ENCODE measurements at regions not wholly inside any gene's neighbourhood (a gene's known extent, or its start where the extent isn't known, plus 50 kb on each side); places are given as distances from the start of the nearest gene placed in this dataset.
"Not testable (repeated sequence)": the region's sequence is repeated elsewhere in the genome, so short reads cannot be mapped to it uniquely, and the experiment has no call there.

DNA sequence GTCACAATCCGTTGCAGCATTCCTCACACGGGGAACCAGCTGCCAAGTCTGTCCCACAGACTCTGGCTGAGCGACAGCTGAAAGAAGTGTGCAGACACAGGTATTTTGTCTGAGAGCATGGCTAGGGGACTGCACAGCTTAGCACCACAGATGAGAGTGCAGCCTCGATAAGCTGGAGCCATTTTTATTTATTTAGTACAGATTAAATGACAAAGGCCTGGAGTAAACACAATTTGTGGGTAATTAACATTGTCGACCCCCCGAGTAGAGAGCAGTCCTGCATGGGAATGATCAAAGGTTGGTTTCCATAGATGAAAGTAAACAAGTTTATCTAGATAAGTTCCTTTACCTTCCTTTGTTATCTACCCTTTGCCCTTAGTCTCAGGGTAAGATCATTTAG lies 836.2 kb downstream of the DACH1 start:
- no peak overlapping the region for H3K4me3 Mint-ChIP-seq
- CTCF ChIA-PET = no interaction called here
- no peak for DNase-seq
- H3K9me3 Mint-ChIP-seq = no peaks in the 10 kb centered on the region
- POLR2A ChIA-PET = no interaction called here
- no peaks in the 10 kb centered on the region for H3K4me1 Mint-ChIP-seq
- H3K27me3 Mint-ChIP-seq = no peaks in the 10 kb centered on the region
- H3K27ac Mint-ChIP-seq = no peak overlapping the region
- H3K36me3 Mint-ChIP-seq (ENCODE audit: low read depth) = no peaks in the 10 kb centered on the region

DNA sequence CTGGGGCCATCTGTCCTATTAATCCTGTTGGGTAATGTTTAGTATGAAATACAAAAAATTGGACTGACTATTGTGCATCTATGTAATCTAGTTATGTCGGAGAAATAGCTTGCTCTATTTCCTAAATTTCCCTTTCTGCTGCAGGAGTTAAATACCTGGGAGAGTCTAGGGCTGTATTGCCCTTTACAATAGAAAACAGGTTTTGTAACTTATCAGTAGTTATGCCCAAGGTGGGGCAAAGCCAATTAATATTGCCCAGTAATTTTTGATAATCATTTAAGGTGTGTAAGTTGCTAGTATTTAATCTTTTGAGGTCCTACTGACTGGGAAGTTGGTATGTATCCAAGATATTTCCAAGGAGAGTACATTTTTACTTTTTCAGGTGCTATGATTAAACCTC lies 838.1 kb downstream of the DACH1 start:
- no peak overlapping the region for H3K27ac Mint-ChIP-seq
- H3K27me3 Mint-ChIP-seq = no peaks in the 10 kb centered on the region
- no peak overlapping the region for H3K4me3 Mint-ChIP-seq
- no peaks in the 10 kb centered on the region for H3K4me1 Mint-ChIP-seq
- no peaks in the 10 kb centered on the region for H3K36me3 Mint-ChIP-seq (ENCODE audit: low read depth)
- DNase-seq = no peak
- H3K9me3 Mint-ChIP-seq = no peaks in the 10 kb centered on the region
- CTCF ChIA-PET = no interaction called here
- POLR2A ChIA-PET = no interaction called here

DNA sequence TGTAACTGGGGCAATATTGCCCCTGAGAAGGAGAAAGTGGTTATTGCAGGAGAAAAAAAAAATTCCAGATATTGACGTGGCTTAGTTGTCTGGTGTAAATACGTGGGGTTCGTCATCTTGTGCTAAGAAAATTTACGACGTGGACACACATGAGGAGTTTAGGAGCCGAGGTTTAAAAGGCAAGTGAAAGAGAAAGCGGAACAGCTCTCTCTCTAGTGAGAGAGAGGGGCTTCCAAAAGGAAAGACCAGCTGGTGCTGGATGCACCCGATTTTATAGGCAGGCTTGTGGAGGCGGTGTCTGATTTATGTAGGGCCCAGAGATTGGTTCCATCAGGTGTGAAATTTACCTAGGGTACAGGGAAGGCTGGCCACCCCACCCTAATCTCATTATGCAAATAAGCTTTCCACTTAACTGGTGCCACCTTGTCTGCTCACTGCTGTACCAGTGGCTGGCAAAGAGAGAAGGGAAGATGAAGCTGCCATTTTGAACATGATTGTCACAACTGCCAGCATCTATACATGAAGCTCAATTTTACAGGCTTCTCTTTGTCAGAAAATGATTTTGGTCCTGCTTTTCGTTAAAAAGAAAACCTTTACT lies 845.1 kb downstream of the DACH1 start:
- no peaks in the 10 kb centered on the region for H3K4me1 Mint-ChIP-seq
- CTCF ChIA-PET = no interaction called here

GRCh38 chr13:71018995-71019394 lies 848.0 kb downstream of the DACH1 start:
- no peaks in the 10 kb centered on the region for H3K4me1 Mint-ChIP-seq
- ChIA-PET CTCF (no interaction called here), POLR2A (no interaction called here)
- no peaks in the 10 kb centered on the region for H3K36me3 Mint-ChIP-seq (ENCODE audit: low read depth)
- H3K27me3 Mint-ChIP-seq = no peaks in the 10 kb centered on the region
- DNase-seq = no peak
- no peak overlapping the region for H3K4me3 Mint-ChIP-seq
- H3K9me3 Mint-ChIP-seq = peaks cover 2% of the 10 kb centered on the region
- H3K27ac Mint-ChIP-seq = no peak overlapping the region

More for the DNA sequence above, 845.1 kb downstream of the DACH1 start:
- no peaks in the 10 kb centered on the region for H3K36me3 Mint-ChIP-seq (ENCODE audit: low read depth)
- DNase-seq = no peak
- no peaks in the 10 kb centered on the region for H3K27me3 Mint-ChIP-seq
- peaks cover 2% of the 10 kb centered on the region for H3K9me3 Mint-ChIP-seq
- no peak overlapping the region for H3K27ac Mint-ChIP-seq
- H3K4me3 Mint-ChIP-seq = no peak overlapping the region
- POLR2A ChIA-PET = no interaction called here

DNA sequence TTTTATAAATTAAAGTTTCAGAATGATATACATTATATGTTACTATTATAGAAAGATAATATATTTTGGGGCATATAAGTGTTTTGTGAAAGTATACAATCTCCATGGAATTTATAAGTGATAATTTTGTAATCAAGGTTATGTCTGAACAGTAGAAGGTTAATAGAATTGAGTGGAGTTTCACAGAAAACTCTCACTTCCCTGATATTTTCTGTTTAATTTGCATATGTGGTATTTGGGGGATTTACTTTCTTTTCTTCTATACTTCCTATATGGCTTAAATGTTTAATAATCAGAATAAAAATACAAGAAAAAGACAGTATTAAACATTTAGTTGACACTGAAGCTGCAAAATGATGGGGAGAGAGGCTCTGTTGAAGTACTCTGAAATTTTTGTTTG lies 848.5 kb downstream of the DACH1 start:
- Mint-ChIP-seq H3K9me3 (peaks cover 2% of the 10 kb centered on the region), H3K27ac (no peak overlapping the region), H3K4me1 (no peaks in the 10 kb centered on the region), H3K27me3 (no peaks in the 10 kb centered on the region), H3K4me3 (no peak overlapping the region), H3K36me3 (ENCODE audit: low read depth) (no peaks in the 10 kb centered on the region)
- POLR2A ChIA-PET = no interaction called here
- CTCF ChIA-PET = no interaction called here
- no peak for DNase-seq

DNA sequence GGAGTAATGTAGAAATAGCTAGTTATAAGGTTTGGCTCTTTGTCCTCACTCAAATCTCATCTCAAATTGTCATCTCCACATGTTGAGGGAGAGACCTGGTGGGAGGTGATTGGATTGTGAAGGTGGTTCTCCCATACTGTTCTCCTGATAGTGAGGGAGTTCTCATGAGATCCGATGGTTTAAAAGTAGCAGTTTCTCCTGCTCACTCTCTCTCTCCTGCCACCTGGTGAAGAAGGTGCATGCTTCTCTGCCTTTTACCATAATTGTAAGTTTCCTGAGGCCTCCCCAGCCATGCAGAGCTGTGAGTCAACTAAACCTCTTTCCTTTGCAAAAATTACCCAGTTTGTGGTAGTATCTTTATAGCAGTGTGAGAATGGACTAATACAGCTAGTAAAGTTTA lies 849.4 kb downstream of the DACH1 start:
- no peak for DNase-seq
- H3K27ac Mint-ChIP-seq = no peak overlapping the region
- no peak overlapping the region for H3K4me3 Mint-ChIP-seq
- ChIA-PET CTCF (no interaction called here), POLR2A (no interaction called here)
- no peaks in the 10 kb centered on the region for H3K4me1 Mint-ChIP-seq
- H3K9me3 Mint-ChIP-seq = peaks cover 2% of the 10 kb centered on the region
- no peaks in the 10 kb centered on the region for H3K36me3 Mint-ChIP-seq (ENCODE audit: low read depth)
- no peaks in the 10 kb centered on the region for H3K27me3 Mint-ChIP-seq

- Mint-ChIP-seq H3K27ac (no peak overlapping the region), H3K4me3 (no peak overlapping the region), H3K36me3 (ENCODE audit: low read depth) (no peaks in the 10 kb centered on the region), H3K9me3 (no peaks in the 10 kb centered on the region), H3K4me1 (no peaks in the 10 kb centered on the region), H3K27me3 (no peaks in the 10 kb centered on the region)
- ChIA-PET CTCF (no interaction called here), POLR2A (no interaction called here)
- no peak for DNase-seq
Observed at GRCh38 chr13:71015516-71015915, 851.5 kb downstream of the DACH1 start.

GRCh38 chr13:71015021-71015420 lies 852.0 kb downstream of the DACH1 start:
- POLR2A ChIA-PET = no interaction called here
- H3K36me3 Mint-ChIP-seq (ENCODE audit: low read depth) = no peaks in the 10 kb centered on the region

GRCh38 chr13:71005919-71006318 lies 861.1 kb downstream of the DACH1 start:
- no peak for DNase-seq
- Mint-ChIP-seq H3K27me3 (no peaks in the 10 kb centered on the region), H3K27ac (no peak overlapping the region), H3K36me3 (ENCODE audit: low read depth) (no peaks in the 10 kb centered on the region), H3K4me1 (no peaks in the 10 kb centered on the region), H3K4me3 (no peak overlapping the region), H3K9me3 (no peaks in the 10 kb centered on the region)
- ChIA-PET POLR2A (no interaction called here), CTCF (no interaction called here)

More at GRCh38 chr13:71015021-71015420, 852.0 kb downstream of the DACH1 start:
- Mint-ChIP-seq H3K4me1 (no peaks in the 10 kb centered on the region), H3K4me3 (no peak overlapping the region), H3K27ac (no peak overlapping the region), H3K9me3 (no peaks in the 10 kb centered on the region), H3K27me3 (no peaks in the 10 kb centered on the region)
- CTCF ChIA-PET = no interaction called here
- no peak for DNase-seq

- H3K36me3 Mint-ChIP-seq (ENCODE audit: low read depth) = no peaks in the 10 kb centered on the region
- no peak for DNase-seq
- no peaks in the 10 kb centered on the region for H3K27me3 Mint-ChIP-seq
- CTCF ChIA-PET = no interaction called here
- no peak overlapping the region for H3K4me3 Mint-ChIP-seq
- H3K9me3 Mint-ChIP-seq = no peaks in the 10 kb centered on the region
- POLR2A ChIA-PET = no interaction called here
- H3K4me1 Mint-ChIP-seq = no peaks in the 10 kb centered on the region
- H3K27ac Mint-ChIP-seq = no peak overlapping the region
Observed at GRCh38 chr13:70995338-70995737, 871.7 kb downstream of the DACH1 start.

DNA sequence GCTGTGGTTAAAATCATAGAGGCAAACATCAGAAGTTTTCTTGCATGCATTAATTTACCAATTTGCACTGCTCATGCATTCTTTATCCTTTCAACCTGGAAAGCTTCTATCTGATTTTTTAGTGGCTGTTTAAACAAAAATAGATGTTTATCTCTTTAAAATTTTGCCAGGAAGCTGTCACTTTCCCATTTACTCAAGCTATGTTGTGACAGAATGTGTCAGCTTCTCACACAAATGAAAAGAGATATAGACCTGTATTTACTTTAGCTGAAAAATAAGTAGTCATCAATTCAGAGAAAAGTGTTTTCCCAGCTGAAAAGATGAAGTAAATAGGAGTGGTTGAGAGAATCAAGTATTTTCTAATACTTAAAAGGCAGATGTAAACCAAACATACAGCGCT lies 872.8 kb downstream of the DACH1 start:
- Mint-ChIP-seq H3K4me1 (no peaks in the 10 kb centered on the region), H3K27me3 (no peaks in the 10 kb centered on the region), H3K27ac (no peak overlapping the region), H3K9me3 (no peaks in the 10 kb centered on the region), H3K4me3 (no peak overlapping the region), H3K36me3 (ENCODE audit: low read depth) (no peaks in the 10 kb centered on the region)
- ChIA-PET POLR2A (no interaction called here), CTCF (no interaction called here)
- DNase-seq = no peak

GRCh38 chr13:70987043-70987442 lies 878.8 kb upstream of the KLHL1 start:
- Mint-ChIP-seq H3K27me3 (no peaks in the 10 kb centered on the region), H3K4me1 (no peaks in the 10 kb centered on the region), H3K36me3 (ENCODE audit: low read depth) (no peaks in the 10 kb centered on the region), H3K27ac (no peak overlapping the region), H3K4me3 (no peak overlapping the region), H3K9me3 (peaks cover 3% of the 10 kb centered on the region)
- DNase-seq = no peak
- CTCF ChIA-PET = no interaction called here
- POLR2A ChIA-PET = no interaction called here

DNA sequence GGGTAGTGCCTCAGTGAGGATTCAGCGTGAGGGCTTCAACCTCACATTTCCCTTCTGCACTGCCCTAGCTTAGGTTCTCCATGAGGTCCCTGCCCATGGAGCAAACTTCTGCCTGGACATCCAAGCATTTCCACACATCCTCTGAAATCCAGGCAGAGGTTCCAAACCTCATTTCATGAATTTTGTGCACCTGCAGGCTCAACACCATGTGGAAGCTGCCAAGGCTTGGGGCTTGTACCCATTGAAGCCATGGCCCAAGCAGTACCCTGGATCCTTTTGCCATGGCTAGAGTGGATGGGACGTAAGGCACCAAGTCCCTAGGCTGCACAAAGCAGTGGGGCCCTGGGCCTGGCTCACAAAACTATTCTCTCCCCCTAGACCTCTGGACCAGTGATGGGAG lies 877.1 kb upstream of the KLHL1 start:
- no peak for DNase-seq
- Mint-ChIP-seq H3K27me3 (no peaks in the 10 kb centered on the region), H3K4me1 (no peaks in the 10 kb centered on the region), H3K27ac (no peak overlapping the region), H3K9me3 (peaks cover 3% of the 10 kb centered on the region), H3K4me3 (no peak overlapping the region), H3K36me3 (ENCODE audit: low read depth) (no peaks in the 10 kb centered on the region)
- POLR2A ChIA-PET = no interaction called here
- CTCF ChIA-PET = no interaction called here

DNA sequence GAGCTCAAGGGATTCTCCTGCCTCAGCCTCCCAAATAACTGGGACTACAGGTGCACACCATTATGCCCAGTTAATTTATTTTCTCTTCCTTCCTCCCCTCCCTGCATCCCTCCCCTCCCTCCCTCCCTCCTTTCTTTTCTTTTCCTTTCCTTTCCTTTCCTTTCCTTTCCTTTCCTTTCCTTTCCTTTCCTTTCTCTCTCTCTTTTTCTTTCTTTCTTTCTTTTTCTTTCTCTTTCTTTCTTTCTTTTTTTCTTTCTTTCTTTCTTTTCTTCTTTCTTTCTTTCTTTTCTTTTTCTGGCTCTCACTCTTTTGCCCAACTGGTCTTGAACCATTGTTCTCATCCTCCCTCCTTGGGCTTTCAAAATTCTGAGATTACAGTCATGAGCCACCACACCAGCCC lies 873.0 kb upstream of the KLHL1 start:
- H3K9me3 Mint-ChIP-seq; H3K4me1 Mint-ChIP-seq; H3K27me3 Mint-ChIP-seq; DNase-seq; H3K27ac Mint-ChIP-seq; H3K36me3 Mint-ChIP-seq (ENCODE audit: low read depth); H3K4me3 Mint-ChIP-seq; POLR2A ChIA-PET; CTCF ChIA-PET: not testable (repeated sequence)

DNA sequence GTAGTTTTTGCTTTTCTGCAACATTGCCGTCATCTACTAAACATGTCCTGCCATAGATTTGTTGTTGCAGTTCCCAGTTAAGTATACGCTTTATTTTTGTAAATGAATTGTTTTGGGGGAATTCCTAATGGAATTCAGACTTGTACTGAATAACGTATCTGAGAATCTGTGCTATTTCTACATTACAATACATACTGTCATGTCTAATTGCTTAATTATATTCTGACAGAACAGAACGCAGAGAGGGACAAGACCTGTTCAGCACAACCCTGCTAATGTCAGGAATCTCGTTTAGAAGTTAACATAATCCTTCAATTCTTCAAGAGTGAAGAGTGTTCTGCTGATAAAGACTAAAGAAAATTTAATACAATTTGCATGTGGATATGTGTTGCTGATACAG lies 861.1 kb upstream of the KLHL1 start:
- ChIA-PET POLR2A (no interaction called here), CTCF (no interaction called here)
- Mint-ChIP-seq H3K4me3 (no peak overlapping the region), H3K27me3 (no peaks in the 10 kb centered on the region), H3K36me3 (ENCODE audit: low read depth) (no peaks in the 10 kb centered on the region), H3K9me3 (no peaks in the 10 kb centered on the region), H3K4me1 (no peaks in the 10 kb centered on the region), H3K27ac (no peak overlapping the region)
- DNase-seq = no peak

All from activated CD4-positive, alpha-beta T cell treated with anti-CD3 and anti-CD28 coated beads, Interleukin-2, amount 10 ng/mL, durations not matched to agents 7 days and 5 days (primary cell).